IMR-90 (cell line): ENCODE measurements at regions not wholly inside any gene's neighbourhood (a gene's known extent, or its start where the extent isn't known, plus 50 kb on each side); places are given as distances from the start of the nearest gene placed in this dataset.

Experiments
- ATAC-seq: fragments of 200-7000 bp; cut with Tn5 transposase; 2 replicates; pipeline ENCODE4 v1.9.1; 2020; ENCODE audit warnings: low read depth, mild to moderate bottlenecking, moderate library complexity
- BruUV-seq: library from RNA; stranded (reverse); fragments of 400-500 nt; replicated peaks from 2 replicates; lab custom pipeline; 2021; lab: Mats Ljungman, UMichigan
- CTCF ChIA-PET: fragments of 300-600 bp; formaldehyde crosslinking; extraction: SDS; loops from one replicate; lab custom pipeline; 2021; ENCODE audit warnings: antibody characterized with exemption; lab: Yijun Ruan, JAX
- POLR2A ChIA-PET: fragments of 300-600 bp; sonication (Branson Sonifier 250); formaldehyde crosslinking; loops from one replicate; lab custom pipeline; 2022; ENCODE audit warnings: antibody characterized with exemption; ENCODE audit not compliant: unreplicated experiment; lab: Charles Lee
- DNase-seq: peaks from one replicate; pipeline ENCODE4 v3.0.0; 2013
- H2AFZ ChIP-seq: replicated peaks from 2 replicates; pipeline ENCODE3; 2013; ENCODE audit warnings: low read length, mild to moderate bottlenecking; ENCODE audit not compliant: poor library complexity
- H2AK5ac ChIP-seq: 2 replicates; pipeline ENCODE4 v1.6.1; 2013; ENCODE audit warnings: low read depth, low read length, inconsistent platforms
- H2AK9ac ChIP-seq: replicated peaks from 2 replicates; pipeline ENCODE3; 2013; ENCODE audit warnings: mild to moderate bottlenecking, low read depth, low read length, moderate library complexity; ENCODE audit not compliant: poor library complexity
- H2BK120ac ChIP-seq: 2 replicates; pipeline ENCODE4 v1.6.1; 2013; ENCODE audit warnings: low read depth, low read length, inconsistent platforms
- H2BK15ac ChIP-seq: 3 replicates; pipeline ENCODE4 v1.6.1; 2013; ENCODE audit warnings: low read depth, low read length, inconsistent platforms
- H2BK20ac ChIP-seq: 2 replicates; pipeline ENCODE4 v1.6.1; 2013; ENCODE audit warnings: low read depth, mild to moderate bottlenecking, inconsistent platforms, low read length, moderate library complexity
- H2BK5ac ChIP-seq: 2 replicates; pipeline ENCODE4 v1.6.1; 2013; ENCODE audit warnings: mild to moderate bottlenecking, low read depth, low read length, inconsistent platforms; ENCODE audit not compliant: poor library complexity, severe bottlenecking
- H3K14ac ChIP-seq: replicated peaks from 2 replicates; pipeline ENCODE4 v1.6.1; 2013; ENCODE audit warnings: low read depth, low read length, inconsistent platforms
- H3K18ac ChIP-seq: 2 replicates; pipeline ENCODE4 v1.6.1; 2013; ENCODE audit warnings: low read depth, low read length, control low read depth
- H3K23ac ChIP-seq: 2 replicates; pipeline ENCODE4 v1.6.1; 2013; ENCODE audit warnings: low read depth, low read length, inconsistent platforms
- H3K27ac ChIP-seq: 2 replicates; pipeline ENCODE4 v1.5.1; 2013; ENCODE audit warnings: mild to moderate bottlenecking, control low read depth, low read length; ENCODE audit not compliant: insufficient read depth
- H3K27me3 ChIP-seq: 2 replicates; pipeline ENCODE4 v1.6.1; 2013; ENCODE audit warnings: low read length; ENCODE audit not compliant: control insufficient read depth, insufficient read depth
- H3K36me3 ChIP-seq: 2 replicates; pipeline ENCODE4 v1.6.1; 2013; ENCODE audit warnings: low read length, mixed read lengths; ENCODE audit not compliant: control insufficient read depth, insufficient read depth
- H3K4ac ChIP-seq: 2 replicates; pipeline ENCODE4 v1.6.1; 2013; ENCODE audit warnings: low read depth, low read length, inconsistent platforms
- H3K4me1 ChIP-seq: 2 replicates; pipeline ENCODE4 v1.6.1; 2013; ENCODE audit warnings: low read length, mixed read lengths; ENCODE audit not compliant: control insufficient read depth, insufficient read depth
- H3K4me2 ChIP-seq: 2 replicates; pipeline ENCODE4 v1.6.1; 2013; ENCODE audit warnings: low read depth, mild to moderate bottlenecking, control low read depth, low read length, moderate library complexity
- H3K4me3 ChIP-seq: 2 replicates; pipeline ENCODE4 v1.5.1; 2013; ENCODE audit warnings: low read depth, mild to moderate bottlenecking, control low read depth, low read length, moderate library complexity; ENCODE audit not compliant: insufficient read depth
- H3K56ac ChIP-seq: 2 replicates; pipeline ENCODE4 v1.6.1; 2013; ENCODE audit warnings: low read length, inconsistent platforms; ENCODE audit not compliant: insufficient read depth; ENCODE audit errors: extremely low read depth
- H3K79me1 ChIP-seq, 2 experiments: 2 replicates each; pipeline ENCODE4 v1.6.1; 2013; ENCODE audit warnings: low read length in 2 of 2, inconsistent platforms in 1 of 2, low read depth in 1 of 2
- H3K9ac ChIP-seq: 2 replicates; pipeline ENCODE4 v1.6.1; 2013; ENCODE audit warnings: low read depth, low read length, control low read depth
- H3K9me1 ChIP-seq: 2 replicates; pipeline ENCODE4 v1.6.1; 2013; ENCODE audit warnings: low read length, inconsistent platforms; ENCODE audit not compliant: insufficient read depth
- H3K9me3 ChIP-seq: 2 replicates; pipeline ENCODE4 v1.6.1; 2013; ENCODE audit warnings: low read length; ENCODE audit not compliant: control insufficient read depth, insufficient read depth
- H4K20me1 ChIP-seq: 2 replicates; pipeline ENCODE4 v1.6.1; 2013; ENCODE audit warnings: low read length, inconsistent platforms; ENCODE audit not compliant: insufficient read depth
- H4K5ac ChIP-seq: 2 replicates; pipeline ENCODE4 v1.6.1; 2013; ENCODE audit warnings: mild to moderate bottlenecking, low read depth, low read length, control low read depth
- H4K8ac ChIP-seq, 2 experiments: 2 replicates each; pipeline ENCODE4 v1.6.1; 2013; ENCODE audit warnings: low read depth in 2 of 2, low read length in 2 of 2, control low read depth in 1 of 2, inconsistent platforms in 1 of 2
- H4K91ac ChIP-seq: 2 replicates; pipeline ENCODE4 v1.6.1; 2013; ENCODE audit warnings: low read depth, low read length, inconsistent platforms; ENCODE audit not compliant: insufficient read depth
- BHLHE40 ChIP-seq: fragments of 150-350 bp; IDR thresholded peaks from 2 replicates; pipeline ENCODE4 v1.6.1; 2016; ENCODE audit warnings: mild to moderate bottlenecking, low read depth, low read length
- CEBPB ChIP-seq: IDR thresholded peaks from 2 replicates; pipeline ENCODE4 v1.6.1; 2012; ENCODE audit warnings: low read depth, low read length, improper control_type of control experiment
- CHD1 ChIP-seq: IDR thresholded peaks from 2 replicates; pipeline ENCODE4 v1.6.1; 2012; ENCODE audit warnings: low read depth, low read length, improper control_type of control experiment
- CTCF ChIP-seq: conservative IDR thresholded peaks from 2 replicates; pipeline ENCODE4 v1.5.1; 2012; ENCODE audit warnings: mild to moderate bottlenecking, low read depth, low read length, improper control_type of control experiment
- FOS ChIP-seq: fragments of 150-350 bp; IDR thresholded peaks from 2 replicates; pipeline ENCODE4 v1.6.1; 2016; ENCODE audit warnings: low read depth, low read length
- MAFK ChIP-seq: IDR thresholded peaks from 2 replicates; pipeline ENCODE4 v1.6.1; 2012; ENCODE audit warnings: low read depth, low read length, improper control_type of control experiment
- MAZ ChIP-seq: IDR thresholded peaks from 2 replicates; pipeline ENCODE4 v1.6.1; 2012; ENCODE audit warnings: low read depth, mild to moderate bottlenecking, low read length, improper control_type of control experiment, moderate library complexity, borderline replicate concordance
- MXI1 ChIP-seq: IDR thresholded peaks from 2 replicates; pipeline ENCODE4 v1.6.1; 2012; ENCODE audit warnings: low read depth, mild to moderate bottlenecking, low read length, moderate library complexity, borderline replicate concordance
- NFE2L2 ChIP-seq: fragments of 150-350 bp; IDR thresholded peaks from 2 replicates; pipeline ENCODE4 v1.6.1; 2016; ENCODE audit warnings: low read depth, mild to moderate bottlenecking, low read length
- POLR2A ChIP-seq: IDR thresholded peaks from 2 replicates; pipeline ENCODE4 v1.6.1; 2012; ENCODE audit warnings: mild to moderate bottlenecking, low read depth, low read length
- RAD21 ChIP-seq: IDR thresholded peaks from 2 replicates; pipeline ENCODE4 v1.6.1; 2012; ENCODE audit warnings: low read length, improper control_type of control experiment
- RCOR1 ChIP-seq: IDR thresholded peaks from 2 replicates; pipeline ENCODE4 v1.6.1; 2012; ENCODE audit warnings: mild to moderate bottlenecking, low read length, improper control_type of control experiment; ENCODE audit not compliant: insufficient replicate concordance
- RFX5 ChIP-seq: IDR thresholded peaks from 2 replicates; pipeline ENCODE4 v1.8.0; 2012; ENCODE audit warnings: low read depth, mild to moderate bottlenecking, low read length, moderate library complexity
- SMC3 ChIP-seq: fragments of 150-350 bp; IDR thresholded peaks from 2 replicates; pipeline ENCODE4 v1.6.1; 2016; ENCODE audit warnings: low read depth, mild to moderate bottlenecking, antibody characterized with exemption, low read length, moderate library complexity
- USF2 ChIP-seq: fragments of 150-350 bp; IDR thresholded peaks from 2 replicates; pipeline ENCODE4 v1.6.1; 2017; ENCODE audit warnings: mild to moderate bottlenecking, antibody characterized with exemption, low read length, low read depth
- WGBS, 2 experiments: methylation state at CpG; one replicate each; pipeline versions ENCODE4 v1.1.5 to v1.1.7; 2013; ENCODE audit warnings: missing lambda C conversion rate in 2 of 2; ENCODE audit not compliant: insufficient read length in 1 of 2; ENCODE audit errors: extremely low coverage in 2 of 2; 5-methylcytosine and 5-hydroxymethylcytosine counted together
- dilution Hi-C: fragments of 300-500 bp; cut with HindIII; formaldehyde crosslinking; loops from one replicate; pipeline ENCODE4 v1.14.3; 2018; ENCODE audit warnings: low sequenced_read_pairs; ENCODE audit not compliant: unreplicated experiment
- in situ Hi-C: fragments of 300-500 bp; cut with MboI; formaldehyde crosslinking; loops from 3 replicates; pipeline ENCODE4 v1.14.3; 2019; ENCODE audit warnings: low sequenced_read_pairs, inconsistent platforms, mixed read lengths
- intact Hi-C: fragments of 100-400 bp; cut with micrococcal nuclease; formaldehyde crosslinking; loops from 2 replicates; pipeline ENCODE4 v1.10.0; 2022
- TF ChIP-seq, protein P1 (sequence below): fragments of 150-350 bp; IDR thresholded peaks from 2 replicates; pipeline ENCODE4 v1.6.1; 2016; ENCODE audit warnings: low read depth, mild to moderate bottlenecking, low read length, moderate library complexity, borderline replicate concordance

DNA sequence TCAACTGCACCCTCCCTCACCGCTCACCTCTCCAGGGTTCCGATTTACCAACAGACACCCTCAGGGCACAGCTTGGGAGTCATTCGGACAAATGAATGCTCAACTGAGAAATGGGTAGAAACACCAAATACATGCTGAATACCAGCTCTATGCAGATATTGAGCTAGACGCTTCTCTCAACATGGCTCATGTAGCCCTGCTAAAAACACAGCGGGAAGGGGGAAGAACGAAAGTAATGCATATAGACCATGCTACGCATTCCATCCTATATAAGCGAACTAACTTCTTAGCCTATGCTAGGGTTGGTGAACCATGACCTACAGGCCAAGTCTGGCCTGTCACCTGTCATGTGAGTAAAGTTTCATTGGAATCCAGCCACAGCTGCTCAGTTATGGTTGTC lies 304.0 kb downstream of the UQCRFS1 start:
- no peak overlapping the region for H3K14ac ChIP-seq
- in situ Hi-C loops (no loop called here), dilution Hi-C loops (no loop called here), intact Hi-C loops (no loop called here)
- no peak overlapping the region for H2AK9ac ChIP-seq
- no peak overlapping the region for H2BK5ac ChIP-seq
- H4K20me1 ChIP-seq: no peaks in the 10 kb centered on the region
- no peak overlapping the region for H3K9ac ChIP-seq
- H3K79me1 ChIP-seq: no peaks in the 10 kb centered on the region
- H3K27ac ChIP-seq: no peak overlapping the region
- H2BK15ac ChIP-seq: no peak overlapping the region
- H2AFZ ChIP-seq: no peak overlapping the region
- H3K23ac ChIP-seq: no peak overlapping the region
- H3K36me3 ChIP-seq: no peaks in the 10 kb centered on the region
- no TSS peak for BruUV-seq
- H4K91ac ChIP-seq: no peak overlapping the region
- no peak overlapping the region for H2BK120ac ChIP-seq
- no peak overlapping the region for H3K18ac ChIP-seq
- H2BK20ac ChIP-seq: no peak overlapping the region
- no peak overlapping the region for H3K4me3 ChIP-seq
- H3K27me3 ChIP-seq: no peaks in the 10 kb centered on the region
- no peak overlapping the region for H2AK5ac ChIP-seq
- 0 out of 2 replicates have a peak, but pooled peaks cover 2% of the 10 kb centered on the region for H3K4me1 ChIP-seq
- no peak overlapping the region for H3K4ac ChIP-seq
- DNase-seq (no peak), ATAC-seq (no peak)
- CTCF ChIA-PET: no interaction called here
- POLR2A ChIA-PET: no interaction called here
- no peak overlapping the region for H3K4me2 ChIP-seq
- WGBS, 2 experiments: 100% methylated on average over 3 of the region's 8 CpGs; no CpG with 5 or more reads in 1 of the 2 experiments
- H3K9me3 ChIP-seq: no peaks in the 10 kb centered on the region; the same call in 1 of the 2 replicates
- H4K8ac ChIP-seq: no peak overlapping the region
- H3K56ac ChIP-seq: no peak overlapping the region
- no peak for TF ChIP-seq POLR2A
- TF ChIP-seq RAD21: no peak
- TF ChIP-seq MXI1: no peak
- TF ChIP-seq MAFK: no peak
- TF ChIP-seq BHLHE40: no peak
- no peak for TF ChIP-seq MAZ
- TF ChIP-seq CEBPB: no peak
- TF ChIP-seq CHD1: no peak
- TF ChIP-seq, protein P1, sequence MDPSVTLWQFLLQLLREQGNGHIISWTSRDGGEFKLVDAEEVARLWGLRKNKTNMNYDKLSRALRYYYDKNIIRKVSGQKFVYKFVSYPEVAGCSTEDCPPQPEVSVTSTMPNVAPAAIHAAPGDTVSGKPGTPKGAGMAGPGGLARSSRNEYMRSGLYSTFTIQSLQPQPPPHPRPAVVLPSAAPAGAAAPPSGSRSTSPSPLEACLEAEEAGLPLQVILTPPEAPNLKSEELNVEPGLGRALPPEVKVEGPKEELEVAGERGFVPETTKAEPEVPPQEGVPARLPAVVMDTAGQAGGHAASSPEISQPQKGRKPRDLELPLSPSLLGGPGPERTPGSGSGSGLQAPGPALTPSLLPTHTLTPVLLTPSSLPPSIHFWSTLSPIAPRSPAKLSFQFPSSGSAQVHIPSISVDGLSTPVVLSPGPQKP: no peak
- no peak for TF ChIP-seq NFE2L2
- TF ChIP-seq FOS: no peak
- no peak for TF ChIP-seq CTCF
- no peak for TF ChIP-seq SMC3
- TF ChIP-seq RFX5: no peak
- no peak for TF ChIP-seq USF2
- no peak for TF ChIP-seq RCOR1
- no peak overlapping the region for H4K5ac ChIP-seq
- H3K9me1 ChIP-seq: no peaks in the 10 kb centered on the region
